ENCODE measurements at regions not wholly inside any gene's neighbourhood (a gene's known extent, or its start where the extent isn't known, plus 50 kb on each side); places are given as distances from the start of the nearest gene placed in this dataset.

DNA sequence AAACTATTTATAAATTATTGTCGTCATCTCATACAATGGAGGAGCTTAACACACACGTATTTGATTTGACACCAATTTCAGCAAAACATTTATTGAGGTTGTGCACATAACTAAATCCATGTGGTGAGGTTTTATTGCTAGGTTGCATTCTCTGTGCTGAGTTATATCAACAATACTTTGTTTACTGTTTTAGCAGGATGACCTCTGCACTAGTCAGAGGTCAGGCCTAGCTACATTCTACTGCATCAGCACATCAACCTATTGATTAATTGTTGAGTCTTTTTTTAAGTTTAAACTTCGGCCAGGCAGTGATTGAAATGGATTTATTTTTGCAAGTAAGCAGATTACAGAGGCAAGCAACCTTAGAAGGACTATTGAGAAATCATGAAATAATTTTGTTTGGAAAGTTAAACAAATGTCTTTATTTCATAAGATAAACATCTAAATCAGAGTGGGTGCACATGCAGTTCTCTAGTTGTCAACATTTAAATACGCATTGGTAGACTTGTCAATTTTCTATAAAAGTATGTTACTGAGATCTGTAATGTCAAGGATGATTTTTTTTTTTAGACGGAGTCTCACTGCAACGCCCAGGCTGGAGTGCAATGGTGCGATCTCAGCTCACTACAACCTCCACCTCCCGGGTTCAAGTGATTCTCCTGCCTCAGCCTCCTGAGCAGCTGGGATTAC lies 75.2 kb upstream of the CD28 start:
- TF ChIP-seq ARNT (IDR thresholded peaks at IDR 0.05), result no peak
- no peak for TF ChIP-seq CTBP1 (IDR thresholded peaks at IDR 0.05; ENCODE audit: borderline replicate concordance)
- no peak for TF ChIP-seq FOXA1 (IDR thresholded peaks at IDR 0.05)
- no peak for TF ChIP-seq TARDBP (IDR thresholded peaks at IDR 0.05)
- TF ChIP-seq NFRKB (IDR thresholded peaks at IDR 0.05), result no peak
- no peak for TF ChIP-seq FOXM1 (IDR thresholded peaks at IDR 0.05; ENCODE audit: borderline replicate concordance)
- no peak for TF ChIP-seq SUZ12 (IDR thresholded peaks at IDR 0.05)
- no peak for TF ChIP-seq BHLHE40 (IDR thresholded peaks at IDR 0.05; ENCODE audit: borderline replicate concordance)
